ENCODE measurements at regions not wholly inside any gene's neighbourhood (a gene's known extent, or its start where the extent isn't known, plus 50 kb on each side); places are given as distances from the start of the nearest gene placed in this dataset.

GRCh38 chr3:59320080-59320479 lies 270.3 kb upstream of the CFAP20DC start:
- no peak for TF ChIP-seq CTCF (IDR thresholded peaks at IDR 0.05)
- TF ChIP-seq POLR2A (IDR thresholded peaks at IDR 0.05; ENCODE audit: low read length), result no peak
- TF ChIP-seq ELK1 (IDR thresholded peaks at IDR 0.05; ENCODE audit: low read depth, low read length), result no peak
- TF ChIP-seq RFX5 (IDR thresholded peaks at IDR 0.05), result no peak
- TF ChIP-seq FOSL2 (IDR thresholded peaks at IDR 0.05), result no peak
- no peak for TF ChIP-seq FOSL2 (CRISPR knock-in tag; IDR thresholded peaks at IDR 0.05)
- no peak for TF ChIP-seq CEBPB (IDR thresholded peaks at IDR 0.05)
